ENCODE measurements at regions not wholly inside any gene's neighbourhood (a gene's known extent, or its start where the extent isn't known, plus 50 kb on each side); places are given as distances from the start of the nearest gene placed in this dataset.

DNA sequence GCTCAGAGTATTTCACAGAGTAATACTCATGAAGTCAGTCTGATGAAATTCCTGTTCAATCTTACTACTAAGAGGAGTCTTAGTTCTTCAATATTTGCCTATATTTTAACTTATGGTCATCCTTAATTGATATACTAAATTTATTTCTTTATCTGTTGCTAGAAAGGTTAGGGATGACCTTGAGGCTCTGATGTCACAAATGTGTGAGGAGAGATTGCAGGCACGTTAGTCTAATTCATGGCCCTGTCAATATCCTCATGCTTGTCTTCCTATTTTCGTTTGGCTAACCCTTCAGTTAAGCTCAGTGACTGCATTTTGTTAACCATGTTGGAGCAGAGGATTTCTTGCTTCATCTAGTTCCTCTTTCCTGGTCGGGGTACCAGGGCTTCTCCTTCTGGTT is 704.7 kb upstream of the COBL start:
- Histone ChIP-seq H3K79me1 (ENCODE audit: low read depth, low read length) (no peaks in the 10 kb centered on the region), H3K4me2 (ENCODE audit: insufficient read depth in 1 of 2, low read depth in 2 of 2, low read length in 2 of 2) (no peak overlapping the region), H3K23me2 (ENCODE audit: low read depth, low read length) (no peaks in the 10 kb centered on the region), H4K91ac (replicated peaks; ENCODE audit: insufficient read length, low read length) (no peak overlapping the region), H3K14ac (ENCODE audit: insufficient read length) (no peak overlapping the region), H3K79me2 (ENCODE audit: control insufficient read depth in 1 of 2, insufficient read depth in 2 of 2, low read length in 2 of 2) (no peaks in the 10 kb centered on the region), H3K56ac (replicated peaks; ENCODE audit: insufficient read length, low read depth, low read length) (no peak overlapping the region), H2BK15ac (ENCODE audit: low read length) (no peak overlapping the region), H2BK12ac (ENCODE audit: low read depth, low read length) (no peak overlapping the region), H4K8ac (ENCODE audit: extremely low read depth, insufficient read depth, low read length) (no peak overlapping the region), H3K9ac (replicated peaks in 1 of 4; ENCODE audit: extremely low read depth in 1 of 4, low read depth in 3 of 4, low read length in 3 of 4) (no peak overlapping the region), H3K4me1 (replicated peaks in 1 of 4; ENCODE audit: control insufficient read depth in 3 of 4, insufficient read depth in 4 of 4, low read length in 3 of 4) (peaks cover 0 to 3% (median 0%) of the 10 kb centered on the region in 4 experiments; a peak in 1 of 7 replicates), H2BK120ac (replicated peaks; ENCODE audit: low read depth, low read length) (no peak overlapping the region), H3K4ac (replicated peaks; ENCODE audit: insufficient read length, low read depth, low read length) (no peak overlapping the region), H3K23ac (ENCODE audit: insufficient read length) (no peak overlapping the region), H3K9me3 (ENCODE audit: insufficient read depth in 2 of 2, low read depth in 1 of 2, low read length in 1 of 2) (no peaks in the 10 kb centered on the region), H2BK5ac (ENCODE audit: low read depth, low read length) (no peak overlapping the region), H3K4me3 (ENCODE audit: extremely low read depth in 1 of 4, insufficient read depth in 2 of 4, low read depth in 3 of 4, low read length in 4 of 4) (no peak overlapping the region), H2BK20ac (ENCODE audit: low read length) (no peak overlapping the region), H3K27me3 (replicated peaks in 1 of 4; ENCODE audit: control insufficient read depth in 3 of 4, extremely low read depth in 1 of 4, insufficient read depth in 3 of 4, low read length in 3 of 4) (no peaks in the 10 kb centered on the region; a peak in 1 of 7 replicates), H3K27ac (ENCODE audit: low read depth, low read length) (no peak overlapping the region), H4K5ac (ENCODE audit: insufficient read length, low read depth, low read length) (no peak overlapping the region), H2AK5ac (ENCODE audit: low read depth, low read length) (no peak overlapping the region), H3K36me3 (ENCODE audit: control insufficient read depth in 2 of 4, insufficient read depth in 4 of 4, low read length in 3 of 4) (no peaks in the 10 kb centered on the region), H2AFZ (ENCODE audit: low read length) (no peak overlapping the region), H3K18ac (ENCODE audit: extremely low read depth, low read length) (no peak overlapping the region), H4K20me1 (replicated peaks in 1 of 2; ENCODE audit: control insufficient read depth in 1 of 2, insufficient read depth in 2 of 2, low read length in 2 of 2) (no peaks in the 10 kb centered on the region)
- DNase-seq (ENCODE audit: low read depth in 1 of 2, low spot score in 2 of 2) (no peak), FAIRE-seq (no peak)
- 34% methylated on average over 3 of the region's 3 CpGs; no CpG with 5 or more reads in 1 of the 2 experiments for WGBS, 2 experiments (ENCODE audit: extremely low coverage in 1 of 2, insufficient coverage in 1 of 2, insufficient read length in 1 of 2, insufficient replicate concordance in 2 of 2, low coverage in 1 of 2, low lambda C conversion rate in 2 of 2, missing lambda C conversion rate in 1 of 2)
- ChIA-PET CTCF (ENCODE audit: partially characterized antibody) (no interaction called here), POLR2A (ENCODE audit: partially characterized antibody) (no interaction called here)
- TF ChIP-seq BCL11A (IDR thresholded peaks at IDR 0.05; ENCODE audit: low read depth in 2 of 2, low read length in 2 of 2), result no peak
- no peak for TF ChIP-seq KDM1A (IDR thresholded peaks at IDR 0.05; ENCODE audit: borderline replicate concordance, low read length)
- TF ChIP-seq RXRA (IDR thresholded peaks at IDR 0.05; ENCODE audit: insufficient read depth, low read depth, low read length), result no peak
- TF ChIP-seq NANOG (IDR thresholded peaks at IDR 0.05; ENCODE audit: insufficient read depth, low read depth, low read length, poor library complexity, severe bottlenecking), result no peak
- TF ChIP-seq, protein P1, sequence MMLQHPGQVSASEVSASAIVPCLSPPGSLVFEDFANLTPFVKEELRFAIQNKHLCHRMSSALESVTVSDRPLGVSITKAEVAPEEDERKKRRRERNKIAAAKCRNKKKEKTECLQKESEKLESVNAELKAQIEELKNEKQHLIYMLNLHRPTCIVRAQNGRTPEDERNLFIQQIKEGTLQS (IDR thresholded peaks at IDR 0.05; ENCODE audit: insufficient read depth, low read depth, low read length), result no peak
- TF ChIP-seq SP1 (IDR thresholded peaks at IDR 0.05; ENCODE audit: low read depth, low read length), result no peak
- TF ChIP-seq SRF (IDR thresholded peaks at IDR 0.05; ENCODE audit: low read depth, low read length), result no peak
- TF ChIP-seq HDAC6 (IDR thresholded peaks at IDR 0.05; ENCODE audit: low read depth, low read length), result no peak
- no peak for TF ChIP-seq EZH2 (IDR thresholded peaks at IDR 0.05; ENCODE audit: low read depth, low read length, severe bottlenecking)
- TF ChIP-seq GABPA (IDR thresholded peaks at IDR 0.05; ENCODE audit: borderline replicate concordance, insufficient read depth, low read length), result no peak
- no peak for TF ChIP-seq CBX8 (IDR thresholded peaks at IDR 0.05; ENCODE audit: borderline replicate concordance, low read depth, low read length)
- TF ChIP-seq, protein P2, sequence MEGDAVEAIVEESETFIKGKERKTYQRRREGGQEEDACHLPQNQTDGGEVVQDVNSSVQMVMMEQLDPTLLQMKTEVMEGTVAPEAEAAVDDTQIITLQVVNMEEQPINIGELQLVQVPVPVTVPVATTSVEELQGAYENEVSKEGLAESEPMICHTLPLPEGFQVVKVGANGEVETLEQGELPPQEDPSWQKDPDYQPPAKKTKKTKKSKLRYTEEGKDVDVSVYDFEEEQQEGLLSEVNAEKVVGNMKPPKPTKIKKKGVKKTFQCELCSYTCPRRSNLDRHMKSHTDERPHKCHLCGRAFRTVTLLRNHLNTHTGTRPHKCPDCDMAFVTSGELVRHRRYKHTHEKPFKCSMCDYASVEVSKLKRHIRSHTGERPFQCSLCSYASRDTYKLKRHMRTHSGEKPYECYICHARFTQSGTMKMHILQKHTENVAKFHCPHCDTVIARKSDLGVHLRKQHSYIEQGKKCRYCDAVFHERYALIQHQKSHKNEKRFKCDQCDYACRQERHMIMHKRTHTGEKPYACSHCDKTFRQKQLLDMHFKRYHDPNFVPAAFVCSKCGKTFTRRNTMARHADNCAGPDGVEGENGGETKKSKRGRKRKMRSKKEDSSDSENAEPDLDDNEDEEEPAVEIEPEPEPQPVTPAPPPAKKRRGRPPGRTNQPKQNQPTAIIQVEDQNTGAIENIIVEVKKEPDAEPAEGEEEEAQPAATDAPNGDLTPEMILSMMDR (IDR thresholded peaks at IDR 0.05; ENCODE audit: control extremely low read depth in 1 of 3, insufficient read depth in 1 of 3, low read depth in 1 of 3, low read length in 3 of 3), result no peak

All from H1 (cell line).